GM10266 (cell line): ENCODE measurements at regions not wholly inside any gene's neighbourhood (a gene's known extent, or its start where the extent isn't known, plus 50 kb on each side); places are given as distances from the start of the nearest gene placed in this dataset.
"Not testable (repeated sequence)": the region's sequence is repeated elsewhere in the genome, so short reads cannot be mapped to it uniquely, and the experiment has no call there.

ENCODE experiments used
- DNase-seq: peaks from one replicate; pipeline ENCODE4 v3.0.0; 2012; ENCODE audit errors: extremely low spot score
- CTCF ChIP-seq: IDR thresholded peaks from 2 replicates; pipeline ENCODE4 v1.5.1; 2012; ENCODE audit warnings: mild to moderate bottlenecking, low read depth; ENCODE audit not compliant: control insufficient read depth, insufficient read depth; ENCODE audit errors: missing control alignments

GRCh38 chr11:23884341-23884740 is 612.5 kb upstream of the LUZP2 start:
- TF ChIP-seq CTCF: no peak
- DNase-seq: no peak

- no peak for DNase-seq
- no peak for TF ChIP-seq CTCF
These were observed 611.1 kb upstream of the LUZP2 start for GRCh38 chr11:23885801-23886200.

DNA sequence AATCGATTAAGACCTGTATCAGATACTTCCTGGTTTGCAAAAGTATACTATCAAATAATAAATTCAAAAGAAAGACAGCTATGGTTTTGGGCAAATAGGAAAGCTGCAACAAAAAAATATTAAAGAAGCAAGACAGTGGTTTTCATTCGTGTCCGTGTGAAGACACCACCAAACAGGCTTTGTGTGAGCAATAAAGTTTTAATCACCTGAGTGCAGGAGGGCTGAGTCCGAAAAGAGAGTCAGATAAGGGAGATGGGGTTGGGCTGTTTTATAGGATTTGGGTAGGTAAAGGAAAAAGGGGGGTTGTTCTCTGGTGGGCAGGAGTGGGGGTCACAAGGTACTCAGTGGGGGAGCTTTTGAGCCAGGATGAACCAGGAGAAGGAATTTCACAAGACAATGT is 609.7 kb upstream of the LUZP2 start:
- not testable (repeated sequence) for DNase-seq

DNA sequence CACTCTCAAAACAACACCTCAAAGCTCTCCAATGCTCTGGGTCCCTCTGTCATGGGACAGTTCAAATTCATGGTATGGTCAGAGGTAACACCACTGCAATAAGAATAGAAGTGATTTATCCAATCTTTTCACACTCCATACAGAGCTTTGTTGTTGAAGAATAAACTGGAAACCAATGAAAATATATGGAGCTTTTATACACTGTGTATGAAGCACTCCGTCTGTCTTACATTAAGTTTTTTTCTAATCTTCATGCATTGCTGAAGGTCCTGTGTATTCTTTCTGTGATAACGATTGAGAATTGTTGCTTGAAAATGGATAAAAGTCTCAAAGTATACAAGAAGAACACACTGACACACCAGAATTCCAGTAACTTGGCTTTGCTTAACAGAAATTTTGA is 603.7 kb upstream of the LUZP2 start:
- DNase-seq: no peak
- TF ChIP-seq CTCF: no peak

DNA sequence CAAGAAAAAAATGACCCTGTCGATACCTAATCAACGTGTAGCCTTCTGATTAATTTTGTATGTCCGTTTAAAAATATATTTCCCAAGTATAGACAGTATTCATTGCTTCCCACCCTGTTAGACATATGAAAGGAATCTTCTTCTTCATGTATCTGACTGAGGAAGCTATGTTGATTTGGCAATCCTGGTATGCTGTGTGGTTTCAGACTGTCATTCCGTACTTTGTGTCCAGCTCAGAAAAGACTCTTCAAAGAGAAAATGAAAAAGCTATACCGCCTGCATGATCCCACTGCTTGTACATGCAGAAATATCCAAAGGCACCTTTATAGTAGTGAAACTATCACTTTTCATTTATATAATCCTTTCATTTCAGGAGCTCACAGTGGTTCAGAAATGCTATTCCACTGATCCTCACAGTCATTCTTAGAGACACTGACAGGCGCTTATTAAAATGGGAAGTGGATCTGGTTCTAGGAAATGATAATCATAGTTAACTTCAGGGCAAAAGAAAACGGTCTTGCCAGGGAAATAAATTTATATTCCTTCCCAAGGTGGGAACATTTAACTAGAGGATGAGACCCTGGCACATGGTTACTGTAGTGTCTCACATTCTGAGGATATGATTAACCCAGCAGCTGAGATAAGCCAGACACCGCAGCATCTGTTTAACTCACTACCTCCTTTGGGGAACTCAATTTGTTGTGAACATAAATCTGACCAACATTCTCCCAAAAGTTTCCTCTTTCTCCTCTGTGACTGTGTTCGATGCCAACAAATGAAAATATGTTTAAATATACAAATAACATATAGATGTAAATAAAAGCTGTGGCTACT is 599.2 kb upstream of the LUZP2 start:
- no peak for TF ChIP-seq CTCF
- DNase-seq: no peak

- DNase-seq: no peak
- no peak for TF ChIP-seq CTCF
These were observed 593.7 kb upstream of the LUZP2 start for GRCh38 chr11:23903044-23903704.

DNA sequence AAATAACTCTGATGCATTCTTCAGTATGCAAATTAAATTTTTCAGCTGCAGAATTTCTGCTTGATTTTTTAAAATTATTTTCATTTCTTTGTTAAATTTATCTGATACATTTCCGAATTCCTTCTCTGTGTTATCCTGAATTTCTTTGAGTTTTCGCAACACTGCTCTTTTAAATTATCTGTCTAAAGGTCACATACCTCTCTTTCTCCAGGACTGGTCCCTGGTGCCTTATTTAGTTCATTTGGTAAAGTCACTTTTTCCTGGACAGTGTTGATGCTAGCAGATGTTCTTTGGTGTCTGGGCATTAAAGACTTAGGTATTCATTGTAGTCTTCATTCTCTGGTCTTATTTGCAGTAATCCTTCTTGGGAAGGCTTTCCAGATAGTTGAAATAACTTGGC is 577.4 kb upstream of the LUZP2 start:
- no peak for TF ChIP-seq CTCF
- no peak for DNase-seq

GRCh38 chr11:23923357-23923756 is 573.5 kb upstream of the LUZP2 start:
- no peak for DNase-seq
- no peak for TF ChIP-seq CTCF
